BJ (cell line): ENCODE measurements at regions not wholly inside any gene's neighbourhood (a gene's known extent, or its start where the extent isn't known, plus 50 kb on each side); places are given as distances from the start of the nearest gene placed in this dataset.
"Not testable (repeated sequence)": the region's sequence is repeated elsewhere in the genome, so short reads cannot be mapped to it uniquely, and the experiment has no call there.

ENCODE experiments used
- CTCF ChIA-PET: fragments of 350-600 bp; formaldehyde crosslinking; extraction: SDS; loops from one replicate; lab custom pipeline; 2021; ENCODE audit warnings: antibody characterized with exemption, inconsistent platforms; lab: Yijun Ruan, JAX
- POLR2A ChIA-PET: fragments of 300-600 bp; sonication (Branson Sonifier 250); formaldehyde crosslinking; extraction: SDS; loops from one replicate; lab custom pipeline; 2021; ENCODE audit warnings: antibody characterized with exemption; lab: Charles Lee
- DNase-seq: peaks from one replicate; pipeline ENCODE4 v3.0.0-alpha.2; 2011; ENCODE audit warnings: low read depth
- H3K27me3 ChIP-seq: 2 replicates; pipeline ENCODE4 v1.6.0; 2011; ENCODE audit warnings: low read length; ENCODE audit not compliant: control insufficient read depth, insufficient read depth
- H3K36me3 ChIP-seq: 2 replicates; pipeline ENCODE4 v1.5.1; 2011; ENCODE audit warnings: low read length; ENCODE audit not compliant: control insufficient read depth, insufficient read depth
- H3K4me3 ChIP-seq: 2 replicates; pipeline ENCODE4 v1.5.1; 2011; ENCODE audit warnings: low read depth, mild to moderate bottlenecking, control low read depth, low read length
- TF ChIP-seq, protein P1 (sequence below): IDR thresholded peaks from 2 replicates; pipeline ENCODE4 v1.5.1; 2011; ENCODE audit warnings: low read depth, mild to moderate bottlenecking, control low read depth, inconsistent platforms, low read length, moderate library complexity; ENCODE audit not compliant: insufficient read depth

- CTCF ChIA-PET, result interaction anchor here (1.1 kb wide), 1 partner anchor 28 kb away, joined by 3 read pairs; no protein-coding TSS in a partner anchor
- POLR2A ChIA-PET, result no interaction called here
Observed at GRCh38 chr6:27049863-27050781, 197.4 kb upstream of the PRSS16 start.

GRCh38 chr6:27052082-27052730, 195.3 kb upstream of the PRSS16 start:
- H3K4me3 ChIP-seq, POLR2A ChIA-PET, DNase-seq, H3K36me3 ChIP-seq, H3K27me3 ChIP-seq, CTCF ChIA-PET: not testable (repeated sequence)

More at GRCh38 chr6:27049863-27050781, 197.4 kb upstream of the PRSS16 start:
- no peak overlapping the region for H3K4me3 ChIP-seq
- TF ChIP-seq, protein P1, sequence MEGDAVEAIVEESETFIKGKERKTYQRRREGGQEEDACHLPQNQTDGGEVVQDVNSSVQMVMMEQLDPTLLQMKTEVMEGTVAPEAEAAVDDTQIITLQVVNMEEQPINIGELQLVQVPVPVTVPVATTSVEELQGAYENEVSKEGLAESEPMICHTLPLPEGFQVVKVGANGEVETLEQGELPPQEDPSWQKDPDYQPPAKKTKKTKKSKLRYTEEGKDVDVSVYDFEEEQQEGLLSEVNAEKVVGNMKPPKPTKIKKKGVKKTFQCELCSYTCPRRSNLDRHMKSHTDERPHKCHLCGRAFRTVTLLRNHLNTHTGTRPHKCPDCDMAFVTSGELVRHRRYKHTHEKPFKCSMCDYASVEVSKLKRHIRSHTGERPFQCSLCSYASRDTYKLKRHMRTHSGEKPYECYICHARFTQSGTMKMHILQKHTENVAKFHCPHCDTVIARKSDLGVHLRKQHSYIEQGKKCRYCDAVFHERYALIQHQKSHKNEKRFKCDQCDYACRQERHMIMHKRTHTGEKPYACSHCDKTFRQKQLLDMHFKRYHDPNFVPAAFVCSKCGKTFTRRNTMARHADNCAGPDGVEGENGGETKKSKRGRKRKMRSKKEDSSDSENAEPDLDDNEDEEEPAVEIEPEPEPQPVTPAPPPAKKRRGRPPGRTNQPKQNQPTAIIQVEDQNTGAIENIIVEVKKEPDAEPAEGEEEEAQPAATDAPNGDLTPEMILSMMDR, result no peak
- no peaks in the 10 kb centered on the region; the same call in 1 of the 2 replicates for H3K27me3 ChIP-seq
- no peaks in the 10 kb centered on the region for H3K36me3 ChIP-seq
- DNase-seq, result no peak

DNA sequence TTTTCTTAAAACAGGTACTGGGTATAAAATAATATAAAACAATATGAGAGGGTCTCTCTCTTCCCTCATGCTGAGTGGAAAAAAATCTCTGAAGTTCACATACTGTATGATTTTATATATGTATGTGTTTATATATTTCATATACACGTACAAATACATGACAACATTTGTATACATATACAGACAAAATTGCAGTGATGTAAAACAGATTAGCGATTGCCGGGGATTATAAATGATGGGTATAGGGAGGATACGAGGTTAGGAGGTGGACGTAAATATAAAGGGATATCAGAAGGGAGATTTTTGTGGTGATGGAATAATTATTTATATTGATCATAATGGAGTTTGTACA, 194.8 kb upstream of the PRSS16 start:
- TF ChIP-seq, protein P1, result no peak
- Histone ChIP-seq H3K36me3 (no peaks in the 10 kb centered on the region), H3K27me3 (no peaks in the 10 kb centered on the region; the same call in 1 of the 2 replicates), H3K4me3 (no peak overlapping the region)
- POLR2A ChIA-PET, result no interaction called here
- no peak for DNase-seq
- CTCF ChIA-PET, result no interaction called here

GRCh38 chr6:27053738-27054137, 193.8 kb upstream of the PRSS16 start:
- CTCF ChIA-PET, result no interaction called here
- TF ChIP-seq, protein P1, result no peak
- no peaks in the 10 kb centered on the region; the same call in 1 of the 2 replicates for H3K27me3 ChIP-seq
- no peak for DNase-seq
- POLR2A ChIA-PET, result no interaction called here
- no peak overlapping the region for H3K4me3 ChIP-seq
- no peaks in the 10 kb centered on the region for H3K36me3 ChIP-seq

DNA sequence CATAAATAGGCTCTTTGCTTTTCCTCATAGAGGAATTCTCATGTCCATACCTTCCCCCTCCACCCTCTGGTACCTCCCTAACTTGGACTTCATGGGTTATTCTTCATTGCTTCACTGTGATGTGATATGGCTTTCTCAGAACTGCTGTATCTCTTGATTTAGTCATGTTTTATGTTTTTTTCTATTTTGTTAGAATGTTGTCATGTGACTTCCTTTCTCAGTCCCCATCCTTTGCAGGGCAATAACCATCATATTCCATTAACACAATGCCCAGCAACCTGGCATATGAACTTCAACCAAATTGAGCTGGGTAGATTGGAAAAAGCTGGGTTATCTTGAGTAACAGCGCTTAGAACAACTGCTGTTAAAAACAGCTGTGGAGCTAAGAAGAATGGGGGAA, 190.9 kb upstream of the PRSS16 start:
- CTCF ChIA-PET, result no interaction called here
- no peak for DNase-seq

More for the DNA sequence above, 190.9 kb upstream of the PRSS16 start:
- Histone ChIP-seq H3K4me3 (no peak overlapping the region), H3K27me3 (no peaks in the 10 kb centered on the region; the same call in 1 of the 2 replicates), H3K36me3 (no peaks in the 10 kb centered on the region)
- POLR2A ChIA-PET, result no interaction called here
- TF ChIP-seq, protein P1, result no peak
